Keratinocyte (primary cell): ENCODE measurements at regions not wholly inside any gene's neighbourhood (a gene's known extent, or its start where the extent isn't known, plus 50 kb on each side); places are given as distances from the start of the nearest gene placed in this dataset.

ENCODE experiments used
- DNase-seq: peaks from one replicate; pipeline ENCODE4 v3.0.0-alpha.2; 2011; ENCODE audit warnings: low read depth, missing footprints, low spot score
- FAIRE-seq: peaks from 2 replicates; lab custom pipeline; 2011; peaks lifted over from hg19 to GRCh38; lab: Jason Lieb, UNC
- H2AFZ ChIP-seq: 2 replicates; pipeline ENCODE4 v1.6.0; 2012; ENCODE audit warnings: low read length, control low read depth, inconsistent platforms; ENCODE audit not compliant: control insufficient read depth
- H3K27ac ChIP-seq: 2 replicates; pipeline ENCODE4 v1.5.1; 2011; ENCODE audit warnings: low read length; ENCODE audit not compliant: control insufficient read depth, insufficient read depth
- H3K27me3 ChIP-seq: 3 replicates; pipeline ENCODE4 v1.6.0; 2011; ENCODE audit warnings: low read length; ENCODE audit not compliant: control insufficient read depth, insufficient read depth; ENCODE audit errors: extremely low read depth
- H3K36me3 ChIP-seq, 2 experiments: 2 replicates in 1 of 2; 3 replicates in 1 of 2; pipeline ENCODE4 v1.5.1; 2011; ENCODE audit warnings: low read length in 2 of 2, mild to moderate bottlenecking in 1 of 2; ENCODE audit not compliant: control insufficient read depth in 2 of 2, insufficient read depth in 2 of 2; ENCODE audit errors: extremely low read depth in 1 of 2
- H3K4me1 ChIP-seq: 3 replicates; pipeline ENCODE4 v1.5.1; 2011; ENCODE audit warnings: low read length; ENCODE audit not compliant: control insufficient read depth, insufficient read depth; ENCODE audit errors: extremely low read depth
- H3K4me2 ChIP-seq: 3 replicates; pipeline ENCODE4 v1.6.0; 2011; ENCODE audit warnings: low read depth, low read length; ENCODE audit not compliant: control insufficient read depth, insufficient read depth; ENCODE audit errors: extremely low read depth
- H3K4me3 ChIP-seq, 3 experiments: fragments of 200-600 bp in 1 of 3; sonication (generic) in 1 of 3; 2 replicates in 2 of 3; 3 replicates in 1 of 3; pipeline ENCODE4 v1.5.1; 2011 to 2016; ENCODE audit warnings: low read length in 3 of 3, mild to moderate bottlenecking in 3 of 3, control low read depth in 2 of 3, inconsistent platforms in 1 of 3, low read depth in 1 of 3, mixed read lengths in 1 of 3, mixed run types in 1 of 3, moderate library complexity in 1 of 3; ENCODE audit not compliant: control insufficient read depth in 2 of 3, insufficient read depth in 2 of 3; ENCODE audit errors: extremely low read depth in 1 of 3
- H3K79me2 ChIP-seq: 2 replicates; pipeline ENCODE4 v1.6.0; 2012; ENCODE audit warnings: low read length; ENCODE audit not compliant: control insufficient read depth, insufficient read depth
- H3K9ac ChIP-seq: 3 replicates; pipeline ENCODE4 v1.6.0; 2011; ENCODE audit warnings: low read length; ENCODE audit not compliant: control insufficient read depth, insufficient read depth; ENCODE audit errors: extremely low read depth
- H3K9me1 ChIP-seq: 3 replicates; pipeline ENCODE4 v1.6.0; 2011; ENCODE audit warnings: low read length; ENCODE audit not compliant: control insufficient read depth, insufficient read depth; ENCODE audit errors: extremely low read depth
- H3K9me3 ChIP-seq: 2 replicates; pipeline ENCODE4 v1.5.1; 2012; ENCODE audit warnings: low read depth, low read length; ENCODE audit not compliant: control insufficient read depth
- H4K20me1 ChIP-seq: 3 replicates; pipeline ENCODE4 v1.6.0; 2011; ENCODE audit warnings: low read length; ENCODE audit not compliant: control insufficient read depth, insufficient read depth; ENCODE audit errors: extremely low read depth
- EZH2 ChIP-seq: IDR thresholded peaks from one replicate; pipeline ENCODE4 v1.6.1; 2012; ENCODE audit warnings: inconsistent platforms, mild to moderate bottlenecking, low read length, moderate library complexity
- dilution Hi-C: fragments of 300-500 bp; cut with MboI; formaldehyde crosslinking; loops from one replicate; pipeline ENCODE4 v1.7.0; 2020; ENCODE audit warnings: low sequenced_read_pairs; ENCODE audit not compliant: extremely low pct_ligation_motif_present
- TF ChIP-seq, protein P1 (sequence below), 3 experiments: IDR thresholded peaks in 1 of 3; conservative IDR thresholded peaks in 1 of 3; optimal IDR thresholded peaks in 1 of 3; 2 replicates in 2 of 3; 3 replicates in 1 of 3; pipeline versions ENCODE3 to v1.5.1; 2011; ENCODE audit warnings: low read length in 3 of 3, mild to moderate bottlenecking in 3 of 3, moderate library complexity in 2 of 3, control low read depth in 1 of 3, inconsistent platforms in 1 of 3; ENCODE audit not compliant: insufficient read depth in 2 of 3; ENCODE audit errors: extremely low read depth in 1 of 3

DNA sequence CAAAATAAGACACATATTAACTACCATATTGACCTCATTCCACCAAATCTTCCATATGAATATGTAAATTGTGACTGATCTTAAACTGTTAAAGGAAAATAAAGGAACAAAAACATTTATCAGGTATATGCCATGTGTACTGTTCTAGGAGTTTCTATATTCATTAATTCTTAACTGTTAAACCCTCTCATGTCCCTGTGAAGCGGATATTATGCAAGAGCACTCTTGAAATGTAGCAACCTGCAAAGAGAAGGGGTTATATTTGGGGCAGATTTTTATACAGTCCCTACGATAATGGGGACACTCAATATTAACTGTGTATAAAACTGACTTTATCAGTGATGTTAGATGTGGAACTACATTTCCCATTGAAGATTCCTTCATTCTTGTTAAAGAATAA, 184.9 kb upstream of the OR13F1 start:
- DNase-seq, result no peak
- no peaks in the 10 kb centered on the region for H3K9me3 ChIP-seq
- H3K27ac ChIP-seq, result no peak overlapping the region
- no peaks in the 10 kb centered on the region for H3K36me3 ChIP-seq
- no peaks in the 10 kb centered on the region for H3K9me1 ChIP-seq
- no peak overlapping the region for H3K4me3 ChIP-seq
- H2AFZ ChIP-seq, result no peak overlapping the region
- H3K79me2 ChIP-seq, result no peaks in the 10 kb centered on the region
- no peaks in the 10 kb centered on the region for H3K27me3 ChIP-seq
- no peak for FAIRE-seq
- no peaks in the 10 kb centered on the region for H4K20me1 ChIP-seq
- no peaks in the 10 kb centered on the region for H3K4me1 ChIP-seq
- dilution Hi-C loops, result no loop called here
- H3K9ac ChIP-seq, result no peak overlapping the region
- TF ChIP-seq, protein P1, sequence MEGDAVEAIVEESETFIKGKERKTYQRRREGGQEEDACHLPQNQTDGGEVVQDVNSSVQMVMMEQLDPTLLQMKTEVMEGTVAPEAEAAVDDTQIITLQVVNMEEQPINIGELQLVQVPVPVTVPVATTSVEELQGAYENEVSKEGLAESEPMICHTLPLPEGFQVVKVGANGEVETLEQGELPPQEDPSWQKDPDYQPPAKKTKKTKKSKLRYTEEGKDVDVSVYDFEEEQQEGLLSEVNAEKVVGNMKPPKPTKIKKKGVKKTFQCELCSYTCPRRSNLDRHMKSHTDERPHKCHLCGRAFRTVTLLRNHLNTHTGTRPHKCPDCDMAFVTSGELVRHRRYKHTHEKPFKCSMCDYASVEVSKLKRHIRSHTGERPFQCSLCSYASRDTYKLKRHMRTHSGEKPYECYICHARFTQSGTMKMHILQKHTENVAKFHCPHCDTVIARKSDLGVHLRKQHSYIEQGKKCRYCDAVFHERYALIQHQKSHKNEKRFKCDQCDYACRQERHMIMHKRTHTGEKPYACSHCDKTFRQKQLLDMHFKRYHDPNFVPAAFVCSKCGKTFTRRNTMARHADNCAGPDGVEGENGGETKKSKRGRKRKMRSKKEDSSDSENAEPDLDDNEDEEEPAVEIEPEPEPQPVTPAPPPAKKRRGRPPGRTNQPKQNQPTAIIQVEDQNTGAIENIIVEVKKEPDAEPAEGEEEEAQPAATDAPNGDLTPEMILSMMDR (optimal IDR thresholded peaks at IDR 0.05 in 1 of 3, IDR thresholded peaks at IDR 0.05 in 1 of 3, conservative IDR thresholded peaks at IDR 0.05 in 1 of 3; ENCODE audit: extremely low read depth in 1 of 3, insufficient read depth in 2 of 3, low read length in 3 of 3), result no peak
- TF ChIP-seq EZH2, result no peak
- no peak overlapping the region for H3K4me2 ChIP-seq

DNA sequence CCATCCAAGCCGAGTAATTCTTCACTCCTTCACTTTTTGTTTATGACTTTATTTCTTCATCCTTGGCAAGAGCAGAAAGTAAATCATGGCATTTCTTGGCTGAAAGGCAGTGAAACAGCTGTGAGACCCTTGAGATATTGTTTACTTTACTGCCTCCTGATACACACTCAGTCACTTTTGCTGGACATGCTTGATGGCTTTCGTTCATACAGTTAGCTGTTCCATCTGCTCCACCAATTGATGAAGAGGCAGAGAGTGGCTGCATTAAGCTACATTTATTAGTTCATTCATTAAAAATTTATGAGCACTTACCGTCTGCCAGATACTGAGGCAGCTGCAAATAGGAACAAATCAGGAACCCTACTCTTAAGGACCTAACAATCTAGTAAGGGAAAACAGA, 184.4 kb upstream of the OR13F1 start:
- Histone ChIP-seq H3K9me1 (no peaks in the 10 kb centered on the region), H3K4me1 (no peaks in the 10 kb centered on the region), H3K27ac (no peak overlapping the region), H3K27me3 (no peaks in the 10 kb centered on the region), H3K9me3 (no peaks in the 10 kb centered on the region), H2AFZ (no peak overlapping the region), H3K4me2 (no peak overlapping the region), H4K20me1 (no peaks in the 10 kb centered on the region), H3K4me3 (no peak overlapping the region), H3K79me2 (no peaks in the 10 kb centered on the region), H3K9ac (no peak overlapping the region), H3K36me3 (no peaks in the 10 kb centered on the region)
- dilution Hi-C loops, result no loop called here
- TF ChIP-seq EZH2, result no peak
- TF ChIP-seq, protein P1 (optimal IDR thresholded peaks at IDR 0.05 in 1 of 3, IDR thresholded peaks at IDR 0.05 in 1 of 3, conservative IDR thresholded peaks at IDR 0.05 in 1 of 3; ENCODE audit: extremely low read depth in 1 of 3, insufficient read depth in 2 of 3, low read length in 3 of 3), result no peak
- no peak for DNase-seq
- FAIRE-seq, result no peak
